ENCODE measurements at regions not wholly inside any gene's neighbourhood (a gene's known extent, or its start where the extent isn't known, plus 50 kb on each side); places are given as distances from the start of the nearest gene placed in this dataset.

GRCh38 chrX:42432552-42432951 lies 345.4 kb downstream of the PPP1R2C start:
- H3K4me3 ChIP-seq (replicated peaks; ENCODE audit: low read depth, low read length) = no peak overlapping the region
- no peak for DNase-seq (ENCODE audit: extremely low read depth, low read depth)
- no peak for TF ChIP-seq CTCF (IDR thresholded peaks at IDR 0.05; ENCODE audit: low read depth, low read length, missing control alignments)

- no peak overlapping the region for H3K4me3 ChIP-seq (replicated peaks; ENCODE audit: low read depth, low read length)
- no peak for TF ChIP-seq CTCF (IDR thresholded peaks at IDR 0.05; ENCODE audit: low read depth, low read length, missing control alignments)
- no peak for DNase-seq (ENCODE audit: extremely low read depth, low read depth)
These were observed 355.0 kb downstream of the PPP1R2C start for GRCh38 chrX:42422961-42423360.

DNA sequence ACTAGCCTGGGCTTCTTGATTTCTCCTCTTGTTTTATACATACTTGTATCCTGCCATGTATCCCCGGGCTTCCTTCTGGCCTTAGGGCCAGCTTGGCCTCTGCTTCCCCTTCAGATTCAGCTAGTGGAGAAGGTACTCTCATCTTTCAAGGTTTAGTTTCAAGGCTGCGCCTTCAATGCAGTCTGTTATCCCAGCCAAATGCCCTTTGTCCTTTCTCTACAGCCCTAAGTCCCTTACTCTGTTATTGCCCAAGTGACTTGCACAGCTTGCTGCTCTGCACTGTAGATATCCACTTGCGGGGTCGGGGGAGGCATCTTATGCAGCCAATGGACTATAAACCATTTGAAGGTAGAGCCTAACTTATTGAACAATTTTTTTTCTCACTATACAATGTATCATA lies 357.5 kb downstream of the PPP1R2C start:
- no peak overlapping the region for H3K4me3 ChIP-seq (replicated peaks; ENCODE audit: low read depth, low read length)
- no peak for TF ChIP-seq CTCF (IDR thresholded peaks at IDR 0.05; ENCODE audit: low read depth, low read length, missing control alignments)
- DNase-seq (ENCODE audit: extremely low read depth, low read depth) = no peak

GRCh38 chrX:42415636-42416035 lies 362.3 kb downstream of the PPP1R2C start:
- no peak for TF ChIP-seq CTCF (IDR thresholded peaks at IDR 0.05; ENCODE audit: low read depth, low read length, missing control alignments)
- H3K4me3 ChIP-seq (replicated peaks; ENCODE audit: low read depth, low read length) = no peak overlapping the region
- no peak for DNase-seq (ENCODE audit: extremely low read depth, low read depth)

DNA sequence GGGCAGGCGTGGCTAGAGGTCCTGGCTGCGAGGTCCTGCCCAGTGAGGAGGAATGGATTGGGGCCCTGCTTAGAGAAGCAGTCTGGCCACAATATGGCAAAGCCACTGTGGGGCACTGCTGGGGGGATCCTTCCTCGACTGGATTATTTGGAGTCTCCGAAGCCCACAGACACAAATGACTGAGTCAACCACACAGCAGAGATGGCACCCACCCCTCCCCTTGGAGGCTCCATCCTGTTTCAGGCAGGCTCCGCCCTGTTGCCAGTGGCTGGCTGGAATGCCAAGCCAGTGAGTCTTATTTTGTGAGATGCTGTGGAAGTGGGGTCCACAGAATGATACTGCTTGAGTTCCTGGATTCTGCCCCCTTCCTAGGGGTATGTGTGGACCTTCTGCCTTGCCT lies 363.9 kb downstream of the PPP1R2C start:
- TF ChIP-seq CTCF (IDR thresholded peaks at IDR 0.05; ENCODE audit: low read depth, low read length, missing control alignments) = no peak
- H3K4me3 ChIP-seq (replicated peaks; ENCODE audit: low read depth, low read length) = no peak overlapping the region
- DNase-seq (ENCODE audit: extremely low read depth, low read depth) = no peak

DNA sequence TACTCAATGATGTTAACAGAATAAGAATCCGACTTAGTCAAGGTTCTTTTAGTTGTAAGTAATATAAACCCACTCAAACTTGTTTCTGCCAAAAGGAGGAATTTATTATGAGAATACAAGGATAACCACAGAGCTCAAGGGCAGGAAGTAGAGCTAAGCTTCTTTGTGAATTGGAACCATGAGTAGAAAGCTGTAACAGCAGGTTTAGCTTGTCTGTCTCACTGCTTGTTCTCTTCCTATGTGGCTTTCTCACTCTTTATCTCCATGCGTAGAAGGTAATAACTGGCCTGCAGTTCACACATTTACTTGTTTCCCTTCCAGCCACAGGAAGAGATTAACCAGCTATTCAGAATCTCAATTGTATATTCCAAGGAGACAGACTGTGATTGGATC lies 378.3 kb downstream of the PPP1R2C start:
- DNase-seq (ENCODE audit: extremely low read depth, low read depth) = no peak
- H3K4me3 ChIP-seq (replicated peaks; ENCODE audit: low read depth, low read length) = no peak overlapping the region
- TF ChIP-seq CTCF (IDR thresholded peaks at IDR 0.05; ENCODE audit: low read depth, low read length, missing control alignments) = no peak

DNA sequence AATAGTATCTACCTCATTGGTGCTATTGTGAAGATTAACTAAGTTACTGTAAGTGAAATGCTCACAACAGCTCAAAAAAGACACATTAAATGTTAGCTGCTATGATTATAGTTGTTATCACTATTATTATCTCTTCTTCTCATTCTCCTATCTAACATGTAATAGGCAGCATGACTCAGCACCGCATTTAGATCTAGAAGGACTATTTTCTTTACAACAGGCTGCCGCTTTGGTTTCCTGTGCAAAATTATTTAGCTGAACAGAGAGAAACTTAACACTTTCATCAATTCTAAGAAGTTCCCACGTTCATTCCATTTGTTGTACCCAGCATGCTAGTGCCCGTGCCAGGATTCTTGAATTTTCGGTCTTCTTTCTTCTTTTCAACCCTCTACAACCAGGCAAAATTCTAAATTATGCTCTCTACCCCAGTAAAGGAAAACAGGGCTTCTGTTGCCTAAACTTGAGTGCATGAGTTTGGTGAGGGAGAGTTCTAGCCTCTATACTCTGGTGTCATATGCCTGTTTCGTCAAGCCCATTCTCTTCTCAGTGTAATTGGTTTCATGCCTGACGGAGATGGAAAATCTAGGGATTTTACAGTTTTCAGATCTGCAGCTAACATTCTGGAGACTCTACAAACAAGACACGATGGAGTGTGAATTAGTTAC lies 378.9 kb downstream of the PPP1R2C start:
- no peak for TF ChIP-seq CTCF (IDR thresholded peaks at IDR 0.05; ENCODE audit: low read depth, low read length, missing control alignments)
- no peak for DNase-seq (ENCODE audit: extremely low read depth, low read depth)
- H3K4me3 ChIP-seq (replicated peaks; ENCODE audit: low read depth, low read length) = no peak overlapping the region
